Adrenal gland (tissue), 9 donors: ENCODE measurements at regions not wholly inside any gene's neighbourhood (a gene's known extent, or its start where the extent isn't known, plus 50 kb on each side); places are given as distances from the start of the nearest gene placed in this dataset.

Source experiments
- DNase-seq, 7 donors: peaks; one replicate each; pipeline ENCODE4 v3.0.0-alpha.2; 2019 to 2020
- H3K27ac ChIP-seq, 5 donors: fragments of 200-600 bp; sonication (generic) in 4 of 5; 1 replicate in 3 of 5; 2 replicates in 2 of 5; pipeline versions ENCODE4 v1.5.1 to v1.8.0; 2016 to 2020; ENCODE audit warnings: mild to moderate bottlenecking in 1 of 5
- H3K27me3 ChIP-seq: fragments of 200-600 bp; 2 replicates; pipeline ENCODE4 v1.8.0; 2021
- H3K36me3 ChIP-seq, 2 donors: fragments of 200-600 bp; replicated peaks in 1 of 2; 1 replicate in 1 of 2; 2 replicates in 1 of 2; pipeline versions ENCODE4 v1.5.1 to v1.8.0; 2018 to 2022
- H3K4me1 ChIP-seq, 2 donors: fragments of 200-600 bp; replicated peaks in 1 of 2; 1 replicate in 1 of 2; 2 replicates in 1 of 2; pipeline versions ENCODE4 v1.5.1 to v1.8.0; 2018 to 2021
- H3K4me3 ChIP-seq, 4 donors: fragments of 200-600 bp; sonication (generic) in 3 of 4; one replicate each; pipeline ENCODE4 v1.5.1; 2016 to 2018
- H3K9me3 ChIP-seq, 3 donors: fragments of 200-600 bp; sonication (generic) in 1 of 3; replicated peaks in 1 of 3; 1 replicate in 2 of 3; 2 replicates in 1 of 3; pipeline versions ENCODE4 v1.5.1 to v1.8.0; 2016 to 2021
- CTCF ChIP-seq, 6 experiments: fragments of 450-650 bp in 4 of 6; fragments of 200-600 bp in 2 of 6; sonication (generic) in 1 of 6; IDR thresholded peaks; 1 replicate in 5 of 6; 2 replicates in 1 of 6; pipeline versions ENCODE4 v1.5.1 to v1.8.0; 2016 to 2021; ENCODE audit warnings: antibody characterized with exemption in 6 of 6, mild to moderate bottlenecking in 2 of 6, moderate library complexity in 1 of 6
- POLR2A ChIP-seq, 2 donors: fragments of 450-650 bp; IDR thresholded peaks; one replicate each; pipeline ENCODE4 v1.6.1; 2017; ENCODE audit warnings: antibody characterized with exemption in 2 of 2, mild to moderate bottlenecking in 2 of 2, moderate library complexity in 1 of 2
- WGBS, 4 donors: extraction: QIAGEN DNeasy Blood & Tissue Kit in 2 of 4; methylation state at CpG; one replicate each; pipeline versions ENCODE4 v1.1.5 to v1.1.7; 2013 to 2017; 5-methylcytosine and 5-hydroxymethylcytosine counted together
- intact Hi-C, 2 donors: fragments of 100-400 bp; cut with DNase I; formaldehyde crosslinking; loops; one replicate each; pipeline versions ENCODE4 v1.14.1 to v1.15.0; 2022 to 2023
- donor health status: healthy with polysubstance abuse.
- donor health status: Bipolar disorder and iron deficiency.
- donor health status: DM: yes; HTN: yes; CAD: no.
- donor health status: DM: no; HTN: no; CAD: no.
- donor health status: DM: no; HTN: no; CAD: no.

DNA sequence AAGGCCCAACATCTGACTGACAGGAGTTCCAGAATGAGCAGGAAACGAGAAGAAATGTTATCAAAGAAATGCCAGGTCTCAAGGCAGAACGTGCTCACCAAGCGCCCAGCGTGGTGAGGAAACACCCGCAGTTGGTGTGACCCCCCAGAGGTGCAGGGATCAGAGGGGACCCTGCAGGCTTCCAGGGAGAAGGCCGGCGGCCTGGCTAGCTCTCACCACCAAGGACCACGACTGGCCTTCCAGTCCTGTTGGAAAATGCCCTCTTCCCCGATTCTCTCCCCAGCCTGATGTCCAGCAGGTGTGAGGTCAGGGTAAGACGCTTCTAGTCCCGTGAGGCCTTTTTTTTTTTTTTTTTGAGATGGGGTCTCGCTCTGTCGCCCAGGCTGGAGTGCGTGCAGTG lies 189.1 kb downstream of the IGLL1 start:
- no peak overlapping the region for H3K4me3 ChIP-seq
- no peaks in the 10 kb centered on the region for H3K27me3 ChIP-seq
- 74 to 91% (median 87%) methylated on average over 11 to 14 of the region's 14 CpGs for WGBS, 4 donors
- no peaks in the 10 kb centered on the region for H3K36me3 ChIP-seq
- TF ChIP-seq POLR2A (IDR thresholded peaks at IDR 0.05) (no peak), CTCF (IDR thresholded peaks at IDR 0.05) (no peak)
- H3K27ac ChIP-seq, result no peak overlapping the region
- no peaks in the 10 kb centered on the region for H3K4me1 ChIP-seq
- intact Hi-C loops, result no loop called here
- H3K9me3 ChIP-seq, result no peaks in the 10 kb centered on the region
- DNase-seq, result no peak

- no peaks in the 10 kb centered on the region for H3K36me3 ChIP-seq
- no peak overlapping the region for H3K4me3 ChIP-seq
- no peak overlapping the region for H3K27ac ChIP-seq
- TF ChIP-seq POLR2A (IDR thresholded peaks at IDR 0.05), result no peak
- no peak for TF ChIP-seq CTCF (IDR thresholded peaks at IDR 0.05)
- no peaks in the 10 kb centered on the region for H3K9me3 ChIP-seq
- intact Hi-C loops, result loop anchor here in 1 of 2 donors (5.0 kb wide), 2 partner anchors 148 to 212 kb away; no protein-coding TSS in a partner anchor
- DNase-seq, result no peak
- H3K4me1 ChIP-seq, result no peaks in the 10 kb centered on the region
- 72 to 83% (median 76%) methylated on average over 9 to 21 of the region's 21 CpGs for WGBS, 4 donors
- H3K27me3 ChIP-seq, result no peaks in the 10 kb centered on the region
Observed at GRCh38 chr22:23389271-23390071, 190.6 kb downstream of the IGLL1 start.

- TF ChIP-seq POLR2A (IDR thresholded peaks at IDR 0.05) (no peak), CTCF (IDR thresholded peaks at IDR 0.05) (no peak)
- no peak for DNase-seq
- Histone ChIP-seq H3K9me3 (no peaks in the 10 kb centered on the region), H3K4me3 (no peak overlapping the region), H3K36me3 (no peaks in the 10 kb centered on the region), H3K27ac (no peak overlapping the region), H3K27me3 (no peaks in the 10 kb centered on the region), H3K4me1 (no peaks in the 10 kb centered on the region)
- WGBS, 4 donors, result 73 to 89% (median 80%) methylated on average over 2 to 8 of the region's 8 CpGs
- intact Hi-C loops, result loop anchor here in 1 of 2 donors (5.0 kb wide), 2 partner anchors 149 to 211 kb away; no protein-coding TSS in a partner anchor
Observed at GRCh38 chr22:23388517-23388890, 191.6 kb downstream of the IGLL1 start.

GRCh38 chr22:23387827-23388516 lies 192.1 kb downstream of the IGLL1 start:
- Histone ChIP-seq H3K27ac (no peak overlapping the region), H3K4me3 (no peak overlapping the region), H3K9me3 (no peaks in the 10 kb centered on the region), H3K27me3 (no peaks in the 10 kb centered on the region), H3K36me3 (no peaks in the 10 kb centered on the region), H3K4me1 (no peaks in the 10 kb centered on the region)
- WGBS, 4 donors, result 69 to 83% (median 77%) methylated on average over 13 to 32 of the region's 32 CpGs
- intact Hi-C loops, result loop anchor here in 1 of 2 donors (2.0 to 5.0 kb wide), 3 partner anchors 73 to 211 kb away; no protein-coding TSS in a partner anchor
- peak in 1 of 7 donors; percentile 37 for DNase-seq
- TF ChIP-seq CTCF (IDR thresholded peaks at IDR 0.05) (no peak), POLR2A (IDR thresholded peaks at IDR 0.05) (no peak)
